ENCODE measurements at regions not wholly inside any gene's neighbourhood (a gene's known extent, or its start where the extent isn't known, plus 50 kb on each side); places are given as distances from the start of the nearest gene placed in this dataset.

DNA sequence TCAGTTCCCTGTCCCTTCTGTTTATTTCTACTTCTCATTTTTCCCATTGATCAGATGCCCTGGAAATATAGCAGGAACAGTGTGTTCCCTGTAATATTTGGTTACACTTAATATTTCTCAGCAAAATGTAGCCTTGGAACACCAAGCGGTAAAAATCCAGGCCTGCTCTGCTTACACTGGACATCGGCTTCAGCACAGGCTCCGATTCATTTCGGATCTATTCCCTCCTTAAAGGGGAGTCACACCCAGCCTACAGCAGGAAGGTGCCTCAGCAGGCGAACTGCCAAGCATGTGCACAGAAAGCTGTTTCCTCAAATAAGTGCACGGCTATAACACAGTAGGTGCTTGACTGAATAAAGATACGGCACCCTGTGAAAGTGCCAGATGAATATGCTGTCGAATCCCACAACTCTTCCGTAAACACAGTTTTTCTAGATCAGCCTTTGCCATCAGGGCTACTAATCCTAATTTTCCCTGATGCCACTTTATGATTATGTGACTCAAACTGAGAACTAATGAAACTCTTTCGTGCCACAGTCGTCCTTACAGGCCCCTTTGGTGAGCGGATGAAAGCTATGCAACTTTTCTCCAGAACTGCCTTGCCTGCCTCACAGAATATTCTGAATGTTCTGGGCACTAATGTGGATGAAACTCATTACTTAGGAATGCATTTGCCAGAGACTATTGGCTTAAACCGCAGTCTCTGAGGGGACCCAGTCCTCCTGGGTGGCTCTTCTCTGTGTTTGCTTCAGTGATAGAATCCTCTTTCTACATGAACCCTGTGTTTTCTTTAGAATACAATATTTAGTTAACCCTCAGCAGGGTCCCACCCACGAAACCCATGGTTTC, 275.5 kb upstream of the RUNX1 start:
- no peak for DNase-seq

DNA sequence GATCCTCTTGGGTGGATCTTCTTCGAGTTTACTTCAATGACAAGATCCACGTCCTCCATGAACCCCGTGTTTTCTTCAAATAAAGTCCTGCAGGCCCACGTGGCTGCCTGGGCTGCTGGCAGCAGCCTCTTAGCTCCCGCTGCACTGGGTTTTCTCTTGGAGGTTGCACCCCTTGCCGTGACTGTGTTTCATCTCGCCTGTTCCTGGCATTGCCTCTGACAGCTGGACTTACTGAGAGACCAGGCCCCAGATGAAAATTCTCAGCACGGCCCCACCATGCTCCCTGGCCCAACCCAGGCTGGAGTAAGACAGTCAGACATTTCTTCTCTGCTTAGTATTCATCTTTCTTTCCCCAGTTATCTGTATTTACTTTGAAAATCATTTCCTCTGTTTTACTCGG, 274.8 kb upstream of the RUNX1 start:
- DNase-seq = no peak

DNA sequence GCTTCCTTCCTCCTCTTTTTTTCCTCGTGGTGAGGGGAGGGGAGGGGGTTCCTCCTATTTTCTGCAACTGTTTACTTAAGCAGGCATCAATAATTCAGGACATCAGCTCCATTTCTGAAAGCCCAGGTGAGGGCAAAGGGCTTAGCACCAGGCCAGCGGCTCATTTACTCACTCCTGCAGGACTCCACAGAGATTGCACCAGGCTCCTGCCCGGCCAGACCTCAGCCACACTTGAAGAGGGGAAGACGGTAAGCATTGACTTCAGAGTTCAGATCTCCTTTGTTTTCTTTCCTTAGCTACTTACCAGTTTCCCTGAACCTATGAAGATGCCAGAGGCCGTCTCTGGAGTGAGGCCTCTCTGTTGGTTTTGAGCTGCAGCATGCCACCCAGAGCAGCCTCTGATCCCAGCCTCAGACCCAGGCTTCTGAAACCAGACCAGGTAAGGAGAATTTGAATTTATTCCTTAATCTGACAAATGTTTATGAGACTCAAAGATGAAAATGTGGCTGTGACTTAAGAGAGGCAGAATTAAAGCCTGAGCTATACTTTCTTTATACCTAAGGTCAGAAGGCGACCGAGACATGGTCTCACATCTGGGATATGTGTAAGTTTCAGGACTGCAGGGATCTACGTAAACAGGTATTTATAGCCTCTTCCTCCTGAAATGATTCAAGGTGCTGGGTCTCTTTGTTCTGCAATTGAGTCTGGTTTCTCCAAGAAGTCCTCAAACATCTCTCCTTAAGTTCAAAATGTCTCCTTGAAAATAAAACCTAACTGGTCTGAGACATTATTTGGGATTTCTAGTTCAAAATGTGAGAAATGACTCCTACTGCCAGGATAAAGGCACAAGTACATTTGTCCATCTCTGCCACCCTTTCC, 272.5 kb upstream of the RUNX1 start:
- DNase-seq = no peak

DNA sequence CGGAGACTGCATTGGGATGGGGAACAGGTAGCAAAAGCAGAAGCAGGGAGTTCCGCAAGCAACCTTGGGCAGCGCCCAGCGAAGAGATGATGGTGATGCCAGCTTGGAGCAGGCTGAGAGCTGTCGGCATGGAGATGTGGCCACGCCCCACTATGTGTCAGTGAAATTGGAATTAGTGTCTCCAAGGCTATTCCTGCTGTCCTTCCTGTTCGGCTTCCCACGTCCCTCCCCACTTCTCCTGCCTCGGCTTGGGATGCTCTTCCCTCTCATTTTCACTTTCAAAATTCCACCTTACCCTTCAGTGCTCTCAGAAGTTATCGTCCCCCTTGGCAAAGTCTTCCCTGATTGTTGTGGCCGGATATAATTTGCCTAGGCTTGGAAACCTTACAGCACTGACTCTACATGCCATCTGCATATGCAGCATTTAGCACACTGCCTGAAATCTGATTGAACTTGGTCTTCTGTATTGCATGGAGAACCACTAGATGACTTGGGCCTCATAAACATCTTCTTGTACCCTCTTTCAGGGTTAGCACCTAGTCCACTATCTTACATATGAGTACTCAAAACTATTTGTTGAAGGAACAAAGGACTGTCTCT, 270.7 kb upstream of the RUNX1 start:
- no peak for DNase-seq

DNA sequence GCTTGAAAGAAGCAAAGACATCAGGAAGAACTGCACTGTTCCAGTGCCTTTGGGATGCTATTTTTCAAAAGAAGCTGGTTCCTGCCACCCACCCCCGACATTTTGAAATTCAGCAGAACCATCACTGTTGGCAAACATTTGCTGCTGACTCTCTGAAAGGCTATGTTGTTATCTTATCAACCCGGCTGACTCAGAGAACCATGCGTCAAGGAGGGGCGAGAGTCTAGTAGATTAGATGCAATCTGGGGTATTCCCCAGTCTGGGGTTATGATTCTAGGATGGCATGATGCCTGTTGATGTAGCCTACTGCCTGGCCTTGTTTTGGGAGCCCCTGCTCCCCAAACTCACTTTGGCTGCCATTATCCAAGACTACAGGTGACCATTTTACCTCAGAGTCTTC, 267.8 kb upstream of the RUNX1 start:
- no peak for DNase-seq

DNA sequence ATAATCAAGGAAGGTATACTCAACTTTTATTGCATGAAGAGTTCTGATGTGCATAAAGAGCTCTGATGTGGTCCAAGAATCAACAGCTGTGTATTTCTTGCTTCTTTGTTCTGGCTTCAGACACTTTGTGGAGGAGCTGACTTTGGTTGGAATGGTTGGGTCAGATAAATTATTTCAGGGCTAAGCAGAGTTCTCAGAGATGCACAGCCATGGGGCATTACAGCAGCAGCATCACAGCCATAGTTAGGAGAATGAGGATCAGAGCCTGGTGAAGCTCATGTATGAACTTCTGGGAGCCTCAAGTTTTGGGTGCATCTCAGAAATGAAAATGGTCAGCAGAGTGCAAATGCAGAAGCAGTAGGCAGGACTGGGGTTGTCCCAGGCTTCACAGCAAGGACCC, 267.4 kb upstream of the RUNX1 start:
- no peak for DNase-seq

DNA sequence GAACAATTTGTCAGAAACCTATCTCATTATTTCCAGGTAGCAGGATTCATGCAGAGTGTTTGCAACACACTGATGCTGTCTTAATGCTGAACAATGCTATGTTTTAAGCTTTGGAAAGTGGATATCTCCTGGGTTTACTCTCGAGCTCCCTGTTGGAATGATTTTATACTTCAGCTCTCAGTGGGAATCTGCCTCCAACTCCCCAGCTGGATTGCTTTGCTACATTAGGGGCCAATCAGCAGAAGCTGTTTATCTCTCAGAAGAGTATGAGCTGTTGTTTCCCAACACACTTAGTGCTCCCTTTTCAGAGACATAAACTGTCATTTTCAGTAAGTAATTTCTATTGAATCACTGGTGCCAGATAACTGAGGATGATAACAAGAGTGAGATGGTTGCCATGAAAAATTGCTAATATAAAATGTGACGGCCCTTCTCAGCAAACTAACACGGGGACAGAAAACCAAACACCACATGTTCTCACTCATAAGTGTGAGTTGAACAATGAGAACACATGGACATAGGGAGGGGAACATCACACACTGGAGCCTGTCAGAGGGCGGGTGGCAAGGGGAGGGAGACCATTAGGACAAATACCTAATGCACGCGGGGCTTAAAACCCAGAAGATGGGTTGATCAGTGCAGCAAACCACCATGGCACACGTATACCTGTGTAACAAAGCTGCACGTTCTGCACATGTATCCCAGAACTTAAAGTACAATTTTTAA, 265.9 kb upstream of the RUNX1 start:
- DNase-seq = no peak

DNA sequence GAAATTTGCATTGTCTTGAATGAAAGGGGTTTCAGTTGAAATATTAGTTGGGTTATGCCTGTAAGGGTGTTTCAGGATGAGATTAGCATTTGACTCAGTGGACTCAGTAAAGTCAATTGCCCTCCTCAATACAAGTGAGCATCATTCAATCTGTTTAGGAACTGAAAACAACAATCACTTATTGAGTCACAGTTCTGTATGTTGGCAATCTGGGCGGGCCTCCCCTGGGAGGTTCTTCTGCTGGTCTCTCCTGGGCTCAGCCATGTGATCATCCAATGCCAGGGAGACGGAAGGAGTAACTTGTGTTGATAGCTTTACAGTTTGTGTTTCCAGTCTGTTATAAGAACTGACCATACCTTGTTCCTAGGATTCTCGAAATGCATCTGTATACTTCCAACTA, 262.9 kb upstream of the RUNX1 start:
- DNase-seq = no peak

DNA sequence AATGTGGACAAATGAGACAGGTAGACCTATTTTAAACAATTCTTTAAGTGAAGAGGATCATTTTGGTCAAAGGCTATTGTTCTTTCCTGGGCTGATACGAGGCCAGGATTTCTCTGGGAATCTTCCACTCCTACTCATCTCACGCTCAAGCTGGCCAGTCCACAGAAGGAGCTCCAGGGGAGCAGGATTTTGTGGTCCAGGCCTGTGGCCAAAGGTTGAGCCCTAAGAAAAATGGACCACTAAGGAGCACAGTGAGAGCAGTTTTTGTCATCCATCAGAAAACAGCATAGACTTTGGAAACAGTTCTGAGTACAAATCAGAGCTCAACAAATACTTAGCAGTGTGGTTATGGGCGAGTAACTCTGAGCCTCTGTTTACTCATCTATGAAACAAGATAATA, 260.2 kb upstream of the RUNX1 start:
- DNase-seq = no peak

DNA sequence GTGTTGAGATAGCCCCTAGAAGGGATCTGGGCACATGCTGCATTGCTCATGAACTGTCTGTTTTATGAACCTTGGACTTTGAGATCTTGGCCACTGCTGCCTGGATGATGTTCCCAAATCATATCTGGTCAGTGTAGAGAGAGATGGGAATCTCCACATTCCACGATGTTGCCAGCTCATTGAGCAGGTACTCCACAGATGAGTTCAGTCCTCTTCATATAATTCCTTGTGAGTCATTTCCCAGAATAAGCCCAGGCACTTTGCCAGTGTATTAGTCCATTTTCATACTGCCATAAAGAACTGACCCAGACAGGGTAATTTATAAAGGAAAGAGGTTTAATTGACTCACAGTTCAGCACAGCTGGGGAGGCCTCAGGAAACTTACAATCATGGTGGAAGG, 254.0 kb upstream of the RUNX1 start:
- DNase-seq = no peak

DNA sequence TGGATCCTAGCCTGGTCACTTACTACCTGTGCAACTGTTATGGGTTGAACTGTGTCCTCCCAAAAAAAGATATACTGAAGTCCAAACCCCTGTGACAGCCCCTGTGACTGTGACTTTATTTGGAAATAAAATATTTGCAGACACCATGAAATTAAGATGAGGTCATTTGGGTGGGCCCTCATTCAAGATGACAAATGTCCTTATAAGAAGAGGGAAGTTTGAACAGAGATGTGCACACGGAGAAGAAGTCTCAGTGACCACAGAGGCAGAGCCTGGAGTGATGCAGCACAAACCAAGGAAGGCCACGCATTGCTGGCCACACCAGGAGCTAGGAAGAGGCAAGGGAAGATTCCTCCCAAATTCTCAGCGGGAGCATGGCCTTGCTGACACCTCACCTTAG, 249.7 kb upstream of the RUNX1 start:
- no peak for DNase-seq

DNA sequence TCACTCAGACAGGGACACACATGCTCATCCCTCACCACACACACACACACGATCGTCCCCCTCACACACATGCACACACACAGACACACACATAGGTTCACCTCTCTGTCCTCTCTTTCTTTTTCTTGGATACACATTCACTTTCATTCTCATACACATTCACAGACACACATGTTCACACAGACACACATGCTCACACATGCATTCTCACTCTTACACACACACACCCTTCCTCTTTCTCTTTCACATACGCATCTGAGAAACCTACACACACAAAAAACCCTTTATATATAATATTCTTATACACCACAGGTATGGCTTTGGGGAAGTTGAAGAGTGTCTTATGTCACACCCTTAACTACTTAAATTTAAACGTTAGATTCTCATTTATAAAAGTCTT, 248.6 kb upstream of the RUNX1 start:
- DNase-seq = no peak

DNA sequence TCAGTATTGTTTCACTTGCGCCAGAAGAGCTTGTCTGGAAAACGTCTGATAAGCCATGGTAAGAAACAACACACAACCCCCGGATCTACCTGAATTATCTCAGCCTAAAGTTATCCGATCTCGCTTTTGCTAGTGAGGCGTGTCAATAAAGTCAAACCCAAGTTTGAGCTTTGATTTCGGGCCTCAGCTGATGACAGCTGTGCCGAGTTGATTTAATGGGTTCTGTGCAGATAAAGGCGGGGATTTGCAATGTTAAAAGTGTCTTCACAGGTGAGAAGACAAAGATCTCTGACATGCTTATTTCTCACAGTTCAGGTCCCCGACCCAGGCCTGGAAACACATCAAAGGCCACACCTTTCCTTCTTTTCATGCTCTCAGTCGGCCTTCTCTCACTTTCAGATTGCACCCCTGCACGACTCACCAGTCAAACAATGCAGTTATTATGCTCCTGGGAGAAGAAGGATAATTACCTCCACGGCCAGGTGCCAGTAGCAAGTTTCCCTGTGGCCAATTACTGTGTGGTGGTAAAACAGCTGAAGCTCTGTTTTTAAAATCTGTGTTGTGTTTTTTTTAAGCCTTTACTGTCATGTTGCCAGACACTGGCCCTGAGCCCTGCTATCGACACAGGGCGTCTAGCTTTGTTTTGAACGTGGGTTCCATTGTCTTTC, 245.3 kb upstream of the RUNX1 start:
- DNase-seq = peak; percentile 50

DNA sequence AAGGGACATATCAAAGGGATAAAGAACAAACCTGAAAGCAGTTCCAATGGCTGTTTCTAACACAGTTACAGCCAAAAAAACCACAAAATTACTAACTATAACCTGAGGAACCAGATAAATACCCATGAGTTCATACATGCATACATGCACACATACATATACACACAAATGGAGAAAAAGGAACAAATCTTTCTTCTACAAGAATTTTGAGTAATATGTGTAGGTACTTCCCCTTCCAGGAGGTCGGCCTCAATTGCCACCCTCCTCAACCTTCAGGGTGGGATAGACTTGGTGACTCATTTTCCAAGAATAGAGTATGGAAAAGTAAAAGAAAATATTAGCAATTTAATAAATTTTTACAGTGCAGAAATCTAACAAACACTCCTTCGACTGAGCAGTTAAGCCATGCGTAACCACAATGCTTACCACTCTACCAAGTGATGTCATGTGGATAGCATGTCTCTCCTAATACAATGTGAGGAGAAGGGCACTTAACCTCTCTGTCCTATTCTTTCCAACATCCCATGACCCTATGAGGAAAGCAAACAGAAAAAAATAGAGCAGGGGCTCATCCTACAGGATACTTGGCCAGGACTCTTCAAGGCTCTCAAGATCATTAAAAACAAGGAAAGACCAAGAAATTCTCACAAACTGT, 243.0 kb upstream of the RUNX1 start:
- no peak for DNase-seq

DNA sequence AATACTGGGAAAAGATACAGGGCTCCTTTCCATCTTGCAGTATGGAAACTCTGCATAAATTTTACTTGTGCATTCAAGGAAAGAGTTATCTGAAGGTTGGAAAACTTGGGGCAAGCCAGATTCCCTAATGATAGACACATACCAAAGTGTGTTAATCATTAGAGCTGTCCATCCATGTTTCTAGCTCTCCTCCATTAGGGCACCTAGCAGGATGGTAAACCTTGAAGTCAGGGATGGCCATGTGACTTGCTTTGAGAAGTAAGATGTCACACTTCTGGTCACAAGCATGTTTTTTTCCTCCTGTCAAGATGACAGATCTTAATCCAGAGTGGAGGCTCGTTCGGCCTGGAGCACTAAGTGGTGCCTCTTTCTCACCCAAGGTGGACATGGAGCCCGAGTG, 241.9 kb upstream of the RUNX1 start:
- DNase-seq = no peak

DNA sequence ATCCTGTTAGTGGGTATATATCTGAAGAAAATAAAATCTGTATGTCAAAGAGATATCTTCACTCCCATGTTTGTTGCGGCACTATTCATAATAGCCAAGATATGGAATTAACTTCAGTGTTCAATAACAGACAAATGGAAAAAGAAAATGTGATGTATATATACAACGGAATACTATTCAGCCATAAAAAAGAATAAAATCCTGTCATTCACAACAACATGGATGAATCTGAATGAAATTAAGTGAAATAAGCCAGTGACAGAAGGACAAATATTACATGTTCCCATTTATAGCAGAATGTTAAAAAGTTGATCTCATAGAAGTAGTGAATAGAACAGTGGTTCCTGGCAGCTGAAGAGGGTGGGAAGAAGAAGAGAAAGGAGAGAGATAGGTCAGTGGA, 239.1 kb upstream of the RUNX1 start:
- no peak for DNase-seq

DNA sequence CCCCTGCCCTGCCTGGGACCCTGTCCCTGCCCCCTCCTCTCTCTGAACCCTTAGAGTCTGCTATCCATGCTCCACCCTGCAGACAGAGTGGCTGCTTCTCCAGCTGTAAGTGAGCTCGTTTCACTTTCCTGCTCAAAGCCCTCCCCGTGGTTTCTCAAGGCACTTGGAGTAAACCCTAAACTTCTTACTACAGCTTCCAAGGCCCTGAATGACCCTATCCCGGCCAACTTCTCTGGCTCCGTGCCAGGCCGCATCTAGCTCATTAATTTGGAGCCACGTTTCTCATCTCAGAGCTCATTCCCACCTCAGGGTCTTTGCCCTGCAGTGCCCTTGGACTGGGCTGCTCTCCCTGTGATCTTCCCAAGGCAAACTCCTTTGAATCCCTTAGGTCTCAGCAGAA, 235.1 kb upstream of the RUNX1 start:
- DNase-seq = no peak

DNA sequence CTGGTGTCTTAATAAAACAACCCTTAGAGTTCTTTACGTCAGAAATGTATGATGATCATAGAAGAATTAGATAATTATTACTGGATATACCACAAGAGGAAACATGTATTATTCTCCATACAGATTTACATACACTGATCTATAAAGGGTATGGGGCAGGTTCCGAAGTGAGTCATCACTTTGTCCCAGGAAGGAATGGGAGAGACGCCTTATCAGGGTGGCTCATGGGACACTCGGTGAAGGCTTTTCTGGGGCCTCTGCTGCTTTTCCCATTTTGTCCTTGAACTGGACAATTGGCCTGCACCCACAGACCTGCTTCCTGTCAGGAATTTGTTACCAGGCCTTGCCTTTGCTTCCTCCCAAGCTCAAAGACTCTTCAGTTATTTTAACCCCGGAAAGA, 233.8 kb upstream of the RUNX1 start:
- no peak for DNase-seq

DNA sequence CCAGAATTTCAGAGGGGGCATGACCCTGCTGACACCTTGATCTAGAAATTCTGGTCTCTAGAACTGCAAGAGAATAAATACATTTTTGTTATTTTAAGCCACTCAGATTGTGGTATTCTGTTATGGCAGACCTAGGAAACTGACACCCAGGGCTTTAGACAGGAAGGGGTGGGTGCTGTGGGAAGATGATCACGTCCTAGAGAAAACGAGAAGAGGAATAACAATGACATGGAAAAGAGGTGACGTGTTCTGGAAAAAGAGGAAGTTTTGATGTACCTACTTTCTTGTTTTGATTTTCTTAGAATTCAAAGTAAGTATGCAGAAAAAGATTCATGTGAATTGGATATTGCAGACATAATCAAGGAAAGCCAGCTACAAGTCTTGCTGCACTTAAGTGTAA, 232.9 kb upstream of the RUNX1 start:
- no peak for DNase-seq

DNA sequence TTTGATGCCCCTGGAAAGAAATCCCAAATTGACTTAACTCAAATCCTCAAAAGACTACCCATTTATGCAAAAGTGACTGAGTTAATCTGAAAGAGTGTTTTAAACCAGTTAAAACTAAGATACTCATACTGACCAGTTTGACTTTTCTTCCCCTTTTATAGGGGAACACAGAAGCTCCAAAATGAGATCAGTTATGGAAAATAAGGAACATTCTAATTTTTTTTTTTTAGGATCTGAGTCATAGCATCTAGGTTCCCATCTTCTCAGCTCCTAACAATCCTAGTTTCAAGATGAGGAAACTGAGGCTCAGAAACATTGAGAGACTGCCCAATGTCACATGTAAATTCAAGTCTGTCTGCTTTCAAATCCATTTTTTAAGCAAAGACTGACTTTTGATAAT, 231.1 kb upstream of the RUNX1 start:
- DNase-seq = no peak

DNA sequence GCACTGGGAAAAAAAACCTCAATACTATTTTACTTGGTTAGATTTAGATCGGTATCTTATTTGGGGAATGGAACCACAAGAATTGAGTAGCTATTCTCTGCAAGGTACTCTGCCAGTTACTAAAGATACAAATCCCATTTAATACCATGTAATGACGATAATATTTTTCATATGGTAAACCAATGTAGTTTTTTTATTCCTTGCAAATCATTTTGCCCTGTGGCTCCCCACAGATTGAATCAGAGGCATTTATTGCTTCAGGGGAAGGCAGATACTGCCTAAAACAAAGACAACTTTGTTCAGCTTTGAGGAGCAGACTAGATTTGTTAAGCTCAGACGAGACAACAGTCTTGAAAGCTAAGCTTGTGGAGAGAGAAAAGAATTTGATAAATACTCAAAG, 226.7 kb upstream of the RUNX1 start:
- DNase-seq = no peak

DNA sequence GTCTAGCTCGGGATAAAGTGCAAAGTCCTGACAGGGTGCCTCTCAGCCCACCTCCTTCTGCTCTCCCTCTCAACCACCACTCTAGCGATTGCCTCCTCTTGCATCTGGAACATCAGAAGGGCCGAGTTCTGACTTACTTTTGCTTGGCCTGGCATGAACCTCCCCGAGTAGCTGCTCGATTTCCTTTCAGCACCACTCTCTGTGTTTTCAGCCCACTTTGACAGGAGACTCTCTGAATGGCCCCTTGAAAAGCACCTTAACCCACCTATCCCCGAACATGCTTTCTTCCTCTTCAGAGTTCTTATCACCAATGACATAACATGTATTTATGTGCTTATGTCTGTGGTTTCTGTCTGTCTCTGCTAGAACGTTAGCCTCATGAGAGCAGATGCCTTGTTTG, 225.8 kb upstream of the RUNX1 start:
- DNase-seq = no peak

Data from NCI-H2081 treated with DMSO at 0.1 percent for 48 hours (cell line).